ENCODE measurements at regions not wholly inside any gene's neighbourhood (a gene's known extent, or its start where the extent isn't known, plus 50 kb on each side); places are given as distances from the start of the nearest gene placed in this dataset.

DNA sequence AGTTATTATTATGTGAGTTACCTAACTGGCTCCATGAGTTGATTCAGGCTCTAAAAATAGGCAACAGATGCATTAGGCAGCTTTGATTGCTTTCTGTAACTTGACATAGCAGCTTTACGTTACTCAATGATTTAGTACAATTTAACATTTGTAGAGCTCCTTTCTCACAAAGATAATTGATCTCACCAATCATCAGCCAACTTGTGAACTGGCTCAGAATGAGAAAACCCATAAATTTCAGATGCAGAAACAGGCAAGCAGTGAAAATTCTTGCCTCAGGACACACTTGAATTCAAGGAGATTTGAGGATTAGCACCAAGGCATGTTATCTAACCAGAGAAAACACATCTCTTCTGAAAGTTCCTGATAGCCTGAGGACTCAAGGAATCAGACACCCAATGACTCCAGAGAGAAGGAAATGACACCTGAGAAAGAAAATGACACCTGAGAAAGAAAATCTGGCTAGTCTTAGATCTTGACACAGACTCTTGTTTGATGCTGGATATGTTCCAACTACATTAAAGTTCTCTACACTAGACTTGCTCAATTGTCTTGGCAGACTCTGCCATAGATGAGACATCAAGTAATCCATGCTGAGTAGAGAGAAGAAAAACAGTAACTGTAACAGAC lies 315.1 kb upstream of the CBLB start:
- no peak for DNase-seq (ENCODE audit: low spot score)

DNA sequence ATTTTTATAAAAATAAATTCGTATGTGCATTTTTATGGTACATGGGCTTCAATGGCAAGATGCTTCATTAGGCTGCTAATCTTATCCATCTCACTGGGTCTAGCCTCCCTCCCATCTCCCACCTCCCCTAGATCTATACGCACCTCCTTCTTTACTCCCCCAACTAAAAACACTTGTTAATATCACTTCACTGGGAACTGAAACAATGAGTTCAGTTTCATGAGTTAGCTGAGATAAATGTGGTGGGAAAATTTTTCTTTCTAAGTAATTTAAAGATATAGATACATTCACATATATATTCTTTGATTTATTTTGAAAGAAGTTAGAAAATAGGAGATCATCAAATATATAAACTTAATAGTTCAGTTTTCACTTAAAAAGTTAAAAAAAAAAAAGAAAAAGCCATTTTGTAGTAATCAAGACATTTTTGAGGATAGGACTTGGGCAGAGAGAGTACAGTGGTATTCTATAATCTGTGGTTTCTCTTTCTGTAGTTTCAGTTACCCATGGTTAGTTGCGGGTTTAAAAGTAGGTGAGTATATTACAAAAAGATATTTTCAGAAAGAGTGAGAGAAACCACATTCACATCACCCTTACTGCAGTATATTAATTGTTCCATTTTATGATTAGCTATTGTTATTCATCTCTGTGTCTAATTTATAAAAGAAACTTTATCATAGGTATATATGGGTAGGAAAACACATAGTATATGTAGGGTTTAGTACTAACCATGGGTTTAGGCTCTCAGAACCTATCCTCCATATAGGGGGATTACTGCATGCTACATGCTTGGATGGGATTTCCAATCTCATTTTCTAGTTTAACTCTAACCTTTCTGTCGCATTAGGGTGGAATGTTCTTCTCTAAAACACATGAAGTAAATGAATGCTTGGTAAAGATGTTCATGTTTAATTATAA lies 316.0 kb upstream of the CBLB start:
- Histone ChIP-seq H3K36me3 (no peaks in the 10 kb centered on the region), H3K4me3 (no peak overlapping the region), H3K4me1 (ENCODE audit: control insufficient read depth in 1 of 2, low read depth in 2 of 2) (no peaks in the 10 kb centered on the region), H3K27me3 (replicated peaks; ENCODE audit: insufficient read depth) (no peaks in the 10 kb centered on the region), H3K9me3 (no peaks in the 10 kb centered on the region), H3K27ac (no peak overlapping the region)
- no peak for ATAC-seq (ENCODE audit: insufficient number of reproducible peaks, low FRiP score, low read depth)
- DNase-seq (ENCODE audit: low spot score), result no peak
- TF ChIP-seq, protein P1, sequence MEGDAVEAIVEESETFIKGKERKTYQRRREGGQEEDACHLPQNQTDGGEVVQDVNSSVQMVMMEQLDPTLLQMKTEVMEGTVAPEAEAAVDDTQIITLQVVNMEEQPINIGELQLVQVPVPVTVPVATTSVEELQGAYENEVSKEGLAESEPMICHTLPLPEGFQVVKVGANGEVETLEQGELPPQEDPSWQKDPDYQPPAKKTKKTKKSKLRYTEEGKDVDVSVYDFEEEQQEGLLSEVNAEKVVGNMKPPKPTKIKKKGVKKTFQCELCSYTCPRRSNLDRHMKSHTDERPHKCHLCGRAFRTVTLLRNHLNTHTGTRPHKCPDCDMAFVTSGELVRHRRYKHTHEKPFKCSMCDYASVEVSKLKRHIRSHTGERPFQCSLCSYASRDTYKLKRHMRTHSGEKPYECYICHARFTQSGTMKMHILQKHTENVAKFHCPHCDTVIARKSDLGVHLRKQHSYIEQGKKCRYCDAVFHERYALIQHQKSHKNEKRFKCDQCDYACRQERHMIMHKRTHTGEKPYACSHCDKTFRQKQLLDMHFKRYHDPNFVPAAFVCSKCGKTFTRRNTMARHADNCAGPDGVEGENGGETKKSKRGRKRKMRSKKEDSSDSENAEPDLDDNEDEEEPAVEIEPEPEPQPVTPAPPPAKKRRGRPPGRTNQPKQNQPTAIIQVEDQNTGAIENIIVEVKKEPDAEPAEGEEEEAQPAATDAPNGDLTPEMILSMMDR (IDR thresholded peaks at IDR 0.05), result no peak

More for the DNA sequence above, 315.1 kb upstream of the CBLB start:
- no peaks in the 10 kb centered on the region for H3K27me3 ChIP-seq (replicated peaks; ENCODE audit: insufficient read depth)
- H3K9me3 ChIP-seq, result no peaks in the 10 kb centered on the region
- ATAC-seq (ENCODE audit: insufficient number of reproducible peaks, low FRiP score, low read depth), result no peak
- no peaks in the 10 kb centered on the region for H3K4me1 ChIP-seq (ENCODE audit: control insufficient read depth in 1 of 2, low read depth in 2 of 2)
- no peak overlapping the region for H3K4me3 ChIP-seq
- TF ChIP-seq, protein P1 (IDR thresholded peaks at IDR 0.05), result no peak
- H3K27ac ChIP-seq, result no peak overlapping the region
- no peaks in the 10 kb centered on the region for H3K36me3 ChIP-seq

DNA sequence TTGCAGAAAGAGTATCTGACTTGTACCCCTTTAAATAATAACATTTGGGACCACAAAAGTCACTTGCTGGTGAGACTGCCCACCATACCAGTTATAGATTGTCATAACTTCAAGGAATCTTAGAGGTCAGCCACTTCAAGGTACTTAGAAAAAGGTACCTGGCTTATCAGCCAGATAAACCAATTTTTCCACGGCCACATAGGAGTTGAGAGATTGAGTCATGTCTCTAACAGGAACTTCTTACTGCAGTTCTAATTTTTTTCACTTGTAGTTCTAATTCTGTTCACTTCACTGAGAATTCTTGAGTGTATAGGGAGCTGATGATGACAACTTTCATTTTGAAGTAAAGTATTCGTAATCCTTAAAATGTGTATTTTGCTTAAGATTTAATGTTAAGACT lies 317.1 kb upstream of the CBLB start:
- no peak for ATAC-seq (ENCODE audit: insufficient number of reproducible peaks, low FRiP score, low read depth)
- DNase-seq (ENCODE audit: low spot score), result no peak
- Histone ChIP-seq H3K36me3 (no peaks in the 10 kb centered on the region), H3K4me1 (ENCODE audit: control insufficient read depth in 1 of 2, low read depth in 2 of 2) (no peaks in the 10 kb centered on the region), H3K9me3 (no peaks in the 10 kb centered on the region), H3K27ac (no peak overlapping the region), H3K4me3 (no peak overlapping the region), H3K27me3 (replicated peaks; ENCODE audit: insufficient read depth) (no peaks in the 10 kb centered on the region)
- TF ChIP-seq, protein P1 (IDR thresholded peaks at IDR 0.05), result no peak

DNA sequence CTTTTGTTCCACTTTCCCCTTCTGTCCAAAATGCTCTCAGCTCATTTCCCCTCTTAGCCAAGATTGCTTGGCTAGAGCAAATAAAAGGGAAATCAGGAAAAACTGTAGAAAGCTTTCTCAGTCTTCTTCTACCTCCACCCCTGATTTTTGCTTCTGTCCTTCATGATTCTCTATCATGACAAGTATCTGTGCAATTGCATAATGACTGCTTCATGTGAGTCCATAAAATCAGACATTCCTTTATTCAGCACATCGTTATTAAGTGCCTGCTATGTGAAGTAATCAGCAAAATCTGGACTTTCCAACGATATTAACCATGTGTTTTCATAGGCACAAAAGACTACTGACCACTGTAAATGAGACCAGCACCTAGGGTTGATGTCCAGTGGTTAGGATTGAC lies 321.5 kb upstream of the CBLB start:
- Histone ChIP-seq H3K4me1 (ENCODE audit: control insufficient read depth in 1 of 2, low read depth in 2 of 2) (no peaks in the 10 kb centered on the region), H3K27me3 (replicated peaks; ENCODE audit: insufficient read depth) (no peaks in the 10 kb centered on the region), H3K4me3 (no peak overlapping the region), H3K36me3 (no peaks in the 10 kb centered on the region), H3K9me3 (no peaks in the 10 kb centered on the region), H3K27ac (no peak overlapping the region)
- TF ChIP-seq, protein P1 (IDR thresholded peaks at IDR 0.05), result no peak
- ATAC-seq (ENCODE audit: insufficient number of reproducible peaks, low FRiP score, low read depth) (no peak), DNase-seq (ENCODE audit: low spot score) (no peak)

DNA sequence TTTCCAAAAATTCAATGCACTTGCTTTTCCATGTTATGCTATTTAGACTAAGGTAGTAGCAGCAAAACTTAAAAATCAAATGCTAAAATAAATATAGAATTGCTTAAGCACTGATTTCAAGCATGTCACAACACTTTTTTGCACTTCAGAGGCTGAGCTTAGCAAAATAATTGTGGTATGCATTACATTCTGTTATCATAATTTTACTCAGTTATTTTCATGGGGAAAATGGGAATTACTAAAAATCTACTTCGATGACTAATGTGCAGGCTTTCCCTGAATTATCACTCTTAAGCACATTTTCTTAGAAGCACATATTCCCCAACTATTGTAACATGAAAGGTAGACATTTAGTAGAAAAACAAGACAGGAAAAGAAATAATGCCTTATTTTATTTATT lies 322.4 kb upstream of the CBLB start:
- H3K27me3 ChIP-seq (replicated peaks; ENCODE audit: insufficient read depth), result no peaks in the 10 kb centered on the region
- DNase-seq (ENCODE audit: low spot score) (no peak), ATAC-seq (ENCODE audit: insufficient number of reproducible peaks, low FRiP score, low read depth) (no peak)
- H3K36me3 ChIP-seq, result no peaks in the 10 kb centered on the region
- H3K9me3 ChIP-seq, result no peaks in the 10 kb centered on the region
- H3K4me1 ChIP-seq (ENCODE audit: control insufficient read depth in 1 of 2, low read depth in 2 of 2), result no peaks in the 10 kb centered on the region
- H3K27ac ChIP-seq, result no peak overlapping the region
- H3K4me3 ChIP-seq, result no peak overlapping the region
- TF ChIP-seq, protein P1 (IDR thresholded peaks at IDR 0.05), result no peak
